Liver (tissue), 8 donors: ENCODE measurements at regions not wholly inside any gene's neighbourhood (a gene's known extent, or its start where the extent isn't known, plus 50 kb on each side); places are given as distances from the start of the nearest gene placed in this dataset.

ENCODE experiments used
- DNase-seq: peaks from one replicate; pipeline ENCODE4 v3.0.0-alpha.2; 2017; ENCODE audit warnings: low spot score
- H3K27ac ChIP-seq, 2 donors: one replicate each; pipeline ENCODE4 v1.7.0; 2013; ENCODE audit warnings: inconsistent platforms in 2 of 2, low read length in 2 of 2, control low read depth in 1 of 2, low read depth in 1 of 2, mild to moderate bottlenecking in 1 of 2
- H3K27me3 ChIP-seq, 4 donors: one replicate each; pipeline versions ENCODE4 v1.6.1 to v1.7.0; 2013; ENCODE audit warnings: low read length in 3 of 4, inconsistent platforms in 1 of 4, mild to moderate bottlenecking in 1 of 4, moderate library complexity in 1 of 4; ENCODE audit not compliant: control insufficient read depth in 4 of 4, insufficient read depth in 4 of 4
- H3K36me3 ChIP-seq, 4 donors: one replicate each; pipeline versions ENCODE4 v1.6.1 to v1.7.0; 2013; ENCODE audit warnings: low read length in 3 of 4, mild to moderate bottlenecking in 3 of 4, low read depth in 1 of 4, moderate library complexity in 1 of 4; ENCODE audit not compliant: control insufficient read depth in 4 of 4, insufficient read depth in 3 of 4
- H3K4me1 ChIP-seq, 4 donors: one replicate each; pipeline versions ENCODE4 v1.6.1 to v1.7.0; 2013; ENCODE audit warnings: low read length in 3 of 4, mild to moderate bottlenecking in 3 of 4, moderate library complexity in 1 of 4; ENCODE audit not compliant: control insufficient read depth in 4 of 4, insufficient read depth in 4 of 4
- H3K4me3 ChIP-seq, 3 donors: one replicate each; pipeline versions ENCODE4 v1.6.1 to v1.7.0; 2013; ENCODE audit warnings: low read length in 3 of 3, control low read depth in 1 of 3, low read depth in 1 of 3, mild to moderate bottlenecking in 1 of 3
- H3K9ac ChIP-seq, 2 donors: one replicate each; pipeline ENCODE4 v1.7.0; 2013; ENCODE audit warnings: low read length in 2 of 2, mild to moderate bottlenecking in 2 of 2, moderate library complexity in 2 of 2, control low read depth in 1 of 2, low read depth in 1 of 2
- H3K9me3 ChIP-seq, 4 donors: one replicate each; pipeline versions ENCODE4 v1.6.1 to v1.7.0; 2013; ENCODE audit warnings: low read length in 3 of 4; ENCODE audit not compliant: control insufficient read depth in 4 of 4
- EGR1 ChIP-seq, 2 donors: IDR thresholded peaks; 2 replicates each; pipeline ENCODE4 v1.6.1; 2016 to 2018; ENCODE audit warnings: antibody characterized with exemption in 2 of 2, low read depth in 2 of 2
- FOXA2 ChIP-seq: IDR thresholded peaks from 2 replicates; pipeline ENCODE4 v1.6.1; 2016; ENCODE audit warnings: antibody characterized with exemption
- GABPA ChIP-seq, 2 donors: IDR thresholded peaks in 1 of 2; conservative IDR thresholded peaks in 1 of 2; 2 replicates each; pipeline ENCODE4 v1.6.1; 2016; ENCODE audit warnings: antibody characterized with exemption in 2 of 2, mild to moderate bottlenecking in 1 of 2, moderate library complexity in 1 of 2
- HNF4A ChIP-seq, 2 donors: conservative IDR thresholded peaks; 2 replicates each; pipeline ENCODE4 v1.6.1; 2016; ENCODE audit warnings: antibody characterized with exemption in 2 of 2, mild to moderate bottlenecking in 2 of 2
- HNF4G ChIP-seq: IDR thresholded peaks from 2 replicates; pipeline ENCODE4 v1.6.1; 2016; ENCODE audit warnings: antibody characterized with exemption
- JUND ChIP-seq, 2 donors: IDR thresholded peaks; 2 replicates each; pipeline ENCODE4 v1.6.1; 2016; ENCODE audit warnings: antibody characterized with exemption in 2 of 2
- MAX ChIP-seq: IDR thresholded peaks from 2 replicates; pipeline ENCODE4 v1.6.1; 2016; ENCODE audit warnings: antibody characterized with exemption
- NR2F2 ChIP-seq: IDR thresholded peaks from 2 replicates; pipeline ENCODE4 v1.6.1; 2016; ENCODE audit warnings: antibody characterized with exemption
- RAD21 ChIP-seq, 2 donors: IDR thresholded peaks; 2 replicates each; pipeline ENCODE4 v1.6.1; 2016; ENCODE audit warnings: antibody characterized with exemption in 2 of 2, mild to moderate bottlenecking in 2 of 2
- REST ChIP-seq: IDR thresholded peaks from 2 replicates; pipeline ENCODE4 v1.6.1; 2016; ENCODE audit warnings: antibody characterized with exemption, mild to moderate bottlenecking
- RXRA ChIP-seq, 2 donors: IDR thresholded peaks; 2 replicates each; pipeline ENCODE4 v1.6.1; 2017 to 2018; ENCODE audit warnings: antibody characterized with exemption in 2 of 2, mild to moderate bottlenecking in 1 of 2
- SP1 ChIP-seq: IDR thresholded peaks from 2 replicates; pipeline ENCODE4 v1.6.1; 2018; ENCODE audit warnings: antibody characterized with exemption, mild to moderate bottlenecking
- TAF1 ChIP-seq: conservative IDR thresholded peaks from 2 replicates; pipeline ENCODE4 v1.6.1; 2016; ENCODE audit warnings: antibody characterized with exemption, mild to moderate bottlenecking
- YY1 ChIP-seq: IDR thresholded peaks from 2 replicates; pipeline ENCODE4 v1.6.1; 2016; ENCODE audit warnings: antibody characterized with exemption, mild to moderate bottlenecking
- WGBS: extraction: QIAGEN DNeasy Blood & Tissue Kit; methylation state at CpG from one replicate; pipeline ENCODE4 v1.1.7; 2013; 5-methylcytosine and 5-hydroxymethylcytosine counted together
- TF ChIP-seq, protein P1 (sequence below): fragments of 150-350 bp; IDR thresholded peaks from 2 replicates; pipeline ENCODE4 v1.5.1; 2017; ENCODE audit warnings: improper control_type of control experiment, low read depth, low read length; ENCODE audit not compliant: missing input control
- TF ChIP-seq, protein P2 (sequence below): IDR thresholded peaks from 2 replicates; pipeline ENCODE4 v1.6.1; 2016; ENCODE audit warnings: antibody characterized with exemption
- TF ChIP-seq, protein P3 (sequence below): IDR thresholded peaks from 2 replicates; pipeline ENCODE4 v1.6.1; 2016; ENCODE audit warnings: antibody characterized with exemption
- donor health status: healthy.
- donor health status: healthy.
- donor health status: healthy.
- donor health status: healthy.
- donor health status: healthy.

DNA sequence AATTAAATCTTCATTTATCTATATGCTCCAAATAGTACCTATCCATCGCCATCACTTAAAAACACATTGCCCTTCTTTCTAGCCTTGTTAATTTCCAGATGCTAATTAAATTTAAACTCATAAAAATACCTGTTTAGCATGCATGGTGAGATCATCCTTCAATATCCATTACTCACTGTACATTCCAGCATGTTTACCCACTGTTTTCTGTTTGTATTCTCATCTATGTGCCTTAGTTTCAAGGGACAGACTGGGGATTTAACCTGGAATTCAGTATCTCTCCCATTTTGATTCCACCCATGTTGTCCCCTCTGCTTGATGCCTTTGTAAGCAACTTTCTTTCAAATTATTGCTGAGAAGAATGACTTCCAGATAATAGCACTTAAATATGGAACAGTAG lies 208.0 kb downstream of the SPTSSA start:
- H3K4me3 ChIP-seq: no peak overlapping the region
- WGBS: 95% methylated on average over 1 of the region's 1 CpG
- H3K36me3 ChIP-seq: no peaks in the 10 kb centered on the region
- DNase-seq: no peak
- H3K9ac ChIP-seq: no peak overlapping the region
- H3K27ac ChIP-seq: no peak overlapping the region
- H3K9me3 ChIP-seq: no peaks in the 10 kb centered on the region
- no peaks in the 10 kb centered on the region for H3K27me3 ChIP-seq
- no peaks in the 10 kb centered on the region for H3K4me1 ChIP-seq
- TF ChIP-seq YY1 (no peak), RXRA (IDR thresholded peaks at IDR 0.05) (no peak), HNF4G (no peak), HNF4A (conservative IDR thresholded peaks at IDR 0.05) (no peak), MAX (no peak), TAF1 (no peak), NR2F2 (no peak), SP1 (no peak), FOXA2 (no peak), RAD21 (IDR thresholded peaks at IDR 0.05) (no peak), EGR1 (IDR thresholded peaks at IDR 0.05; ENCODE audit: low read depth in 2 of 2) (no peak), GABPA (IDR thresholded peaks at IDR 0.05 in 1 of 2, conservative IDR thresholded peaks at IDR 0.05 in 1 of 2) (no peak), REST (no peak)
- TF ChIP-seq, protein P1, sequence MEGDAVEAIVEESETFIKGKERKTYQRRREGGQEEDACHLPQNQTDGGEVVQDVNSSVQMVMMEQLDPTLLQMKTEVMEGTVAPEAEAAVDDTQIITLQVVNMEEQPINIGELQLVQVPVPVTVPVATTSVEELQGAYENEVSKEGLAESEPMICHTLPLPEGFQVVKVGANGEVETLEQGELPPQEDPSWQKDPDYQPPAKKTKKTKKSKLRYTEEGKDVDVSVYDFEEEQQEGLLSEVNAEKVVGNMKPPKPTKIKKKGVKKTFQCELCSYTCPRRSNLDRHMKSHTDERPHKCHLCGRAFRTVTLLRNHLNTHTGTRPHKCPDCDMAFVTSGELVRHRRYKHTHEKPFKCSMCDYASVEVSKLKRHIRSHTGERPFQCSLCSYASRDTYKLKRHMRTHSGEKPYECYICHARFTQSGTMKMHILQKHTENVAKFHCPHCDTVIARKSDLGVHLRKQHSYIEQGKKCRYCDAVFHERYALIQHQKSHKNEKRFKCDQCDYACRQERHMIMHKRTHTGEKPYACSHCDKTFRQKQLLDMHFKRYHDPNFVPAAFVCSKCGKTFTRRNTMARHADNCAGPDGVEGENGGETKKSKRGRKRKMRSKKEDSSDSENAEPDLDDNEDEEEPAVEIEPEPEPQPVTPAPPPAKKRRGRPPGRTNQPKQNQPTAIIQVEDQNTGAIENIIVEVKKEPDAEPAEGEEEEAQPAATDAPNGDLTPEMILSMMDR: no peak
- TF ChIP-seq, protein P2, sequence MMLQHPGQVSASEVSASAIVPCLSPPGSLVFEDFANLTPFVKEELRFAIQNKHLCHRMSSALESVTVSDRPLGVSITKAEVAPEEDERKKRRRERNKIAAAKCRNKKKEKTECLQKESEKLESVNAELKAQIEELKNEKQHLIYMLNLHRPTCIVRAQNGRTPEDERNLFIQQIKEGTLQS: no peak

DNA sequence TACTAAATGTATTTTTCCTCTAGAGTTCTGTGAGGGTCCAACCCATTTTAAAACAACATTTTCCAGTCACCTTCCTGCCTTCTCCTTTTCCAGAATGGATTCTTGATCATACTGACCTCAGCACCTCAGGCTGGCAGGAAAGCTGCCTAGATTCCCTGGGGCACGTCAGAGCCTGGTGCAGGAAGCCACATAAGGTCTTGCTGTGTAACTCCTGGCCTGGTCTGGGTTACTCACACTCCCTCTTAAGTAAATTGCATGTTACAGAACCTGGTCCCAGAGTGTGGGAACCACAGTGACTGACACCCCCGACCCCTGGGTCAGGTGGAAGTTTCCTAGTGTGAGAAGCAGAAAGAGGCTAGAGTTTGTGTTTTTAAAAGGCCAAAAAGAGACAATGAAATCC lies 209.8 kb downstream of the SPTSSA start:
- TF ChIP-seq HNF4A (conservative IDR thresholded peaks at IDR 0.05): no peak
- no peak for TF ChIP-seq EGR1 (IDR thresholded peaks at IDR 0.05; ENCODE audit: low read depth in 2 of 2)
- TF ChIP-seq RAD21 (IDR thresholded peaks at IDR 0.05): no peak
- no peak for TF ChIP-seq MAX
- no peak for TF ChIP-seq JUND (IDR thresholded peaks at IDR 0.05)
- no peak for TF ChIP-seq GABPA (IDR thresholded peaks at IDR 0.05 in 1 of 2, conservative IDR thresholded peaks at IDR 0.05 in 1 of 2)
- TF ChIP-seq FOXA2: no peak
- no peak for TF ChIP-seq NR2F2
- TF ChIP-seq SP1: no peak
- no peak for TF ChIP-seq RXRA (IDR thresholded peaks at IDR 0.05)
- TF ChIP-seq, protein P3, sequence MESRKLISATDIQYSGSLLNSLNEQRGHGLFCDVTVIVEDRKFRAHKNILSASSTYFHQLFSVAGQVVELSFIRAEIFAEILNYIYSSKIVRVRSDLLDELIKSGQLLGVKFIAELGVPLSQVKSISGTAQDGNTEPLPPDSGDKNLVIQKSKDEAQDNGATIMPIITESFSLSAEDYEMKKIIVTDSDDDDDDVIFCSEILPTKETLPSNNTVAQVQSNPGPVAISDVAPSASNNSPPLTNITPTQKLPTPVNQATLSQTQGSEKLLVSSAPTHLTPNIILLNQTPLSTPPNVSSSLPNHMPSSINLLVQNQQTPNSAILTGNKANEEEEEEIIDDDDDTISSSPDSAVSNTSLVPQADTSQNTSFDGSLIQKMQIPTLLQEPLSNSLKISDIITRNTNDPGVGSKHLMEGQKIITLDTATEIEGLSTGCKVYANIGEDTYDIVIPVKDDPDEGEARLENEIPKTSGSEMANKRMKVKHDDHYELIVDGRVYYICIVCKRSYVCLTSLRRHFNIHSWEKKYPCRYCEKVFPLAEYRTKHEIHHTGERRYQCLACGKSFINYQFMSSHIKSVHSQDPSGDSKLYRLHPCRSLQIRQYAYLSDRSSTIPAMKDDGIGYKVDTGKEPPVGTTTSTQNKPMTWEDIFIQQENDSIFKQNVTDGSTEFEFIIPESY: no peak
- TF ChIP-seq TAF1: no peak
- H3K36me3 ChIP-seq: no peaks in the 10 kb centered on the region
- H3K4me3 ChIP-seq: no peak overlapping the region
- H3K27ac ChIP-seq: no peak overlapping the region
- WGBS: 81% methylated on average over 2 of the region's 2 CpGs
- no peaks in the 10 kb centered on the region for H3K27me3 ChIP-seq
- no peak for DNase-seq
- H3K9me3 ChIP-seq: no peaks in the 10 kb centered on the region
- peaks cover 0 to under 1% (median 0%) of the 10 kb centered on the region in 4 donors for H3K4me1 ChIP-seq
- no peak overlapping the region for H3K9ac ChIP-seq
